SHP77 treated with DMSO at 0.1 percent for 48 hours (cell line): ENCODE measurements at regions not wholly inside any gene's neighbourhood (a gene's known extent, or its start where the extent isn't known, plus 50 kb on each side); places are given as distances from the start of the nearest gene placed in this dataset.

Source experiments
- DNase-seq: peaks from one replicate; lab custom pipeline; 2025; lab: John Stamatoyannopoulos, UW

DNA sequence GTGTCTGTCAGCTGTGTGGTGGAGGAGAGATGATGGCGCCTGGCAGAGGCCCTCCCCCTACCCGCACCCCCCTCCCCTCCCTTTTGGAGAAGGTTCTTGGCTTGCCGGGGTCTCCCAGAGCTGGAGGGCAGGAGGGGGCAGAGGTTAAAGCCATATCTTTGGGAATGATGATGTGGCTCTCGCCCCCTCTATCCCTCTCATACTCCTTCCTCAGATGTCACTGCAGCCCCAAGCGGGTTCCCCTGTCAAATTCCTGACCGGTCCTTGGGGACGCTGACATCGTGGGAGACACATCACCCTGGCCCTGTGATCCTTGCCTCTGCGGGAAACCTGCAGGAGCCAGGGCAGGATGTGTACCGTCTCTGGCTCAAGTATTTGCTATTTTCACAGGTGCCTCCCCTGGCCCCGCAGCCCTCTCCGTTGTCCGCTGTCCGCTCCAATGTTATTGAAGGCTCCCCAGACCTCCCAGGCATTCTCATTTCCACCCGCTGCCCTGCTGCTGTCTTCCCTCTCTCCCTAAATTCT lies 109.5 kb downstream of the FOXD1 start:
- no peak for DNase-seq

- DNase-seq = no peak
These were observed 110.1 kb downstream of the FOXD1 start for GRCh38 chr5:73338256-73339050.

DNA sequence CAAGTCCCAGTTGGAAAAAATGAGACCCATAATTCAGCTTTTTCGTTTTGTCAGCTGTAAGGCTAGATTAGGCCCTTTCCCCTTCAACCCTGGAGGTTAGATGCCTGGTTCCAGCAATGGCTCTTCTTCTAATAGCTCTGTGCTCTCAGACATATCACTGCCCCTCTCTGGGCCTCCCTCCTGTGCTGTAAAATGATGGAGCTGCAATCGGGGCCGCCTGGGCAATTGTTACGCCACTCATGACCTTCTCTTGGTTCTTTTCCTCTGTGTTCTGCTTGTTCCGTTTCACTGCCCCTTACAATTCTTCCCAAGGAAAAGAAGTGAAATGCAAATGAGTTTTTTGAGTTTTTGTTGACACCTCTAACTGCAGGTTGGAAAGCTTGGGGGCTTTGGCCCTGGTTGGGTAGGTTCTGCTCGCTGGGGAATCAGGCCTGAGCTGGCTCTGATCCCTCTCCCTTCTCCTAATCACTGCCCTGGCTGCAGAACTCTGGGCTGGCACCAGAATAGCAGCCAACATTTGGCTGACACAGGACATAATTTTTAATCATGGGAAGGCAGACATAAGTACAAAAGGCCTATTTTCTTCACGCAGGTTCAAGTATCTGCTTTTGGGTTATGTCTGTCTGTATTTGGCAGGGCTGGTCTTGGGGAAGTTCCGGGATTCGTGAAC lies 110.9 kb downstream of the FOXD1 start:
- DNase-seq = no peak

DNA sequence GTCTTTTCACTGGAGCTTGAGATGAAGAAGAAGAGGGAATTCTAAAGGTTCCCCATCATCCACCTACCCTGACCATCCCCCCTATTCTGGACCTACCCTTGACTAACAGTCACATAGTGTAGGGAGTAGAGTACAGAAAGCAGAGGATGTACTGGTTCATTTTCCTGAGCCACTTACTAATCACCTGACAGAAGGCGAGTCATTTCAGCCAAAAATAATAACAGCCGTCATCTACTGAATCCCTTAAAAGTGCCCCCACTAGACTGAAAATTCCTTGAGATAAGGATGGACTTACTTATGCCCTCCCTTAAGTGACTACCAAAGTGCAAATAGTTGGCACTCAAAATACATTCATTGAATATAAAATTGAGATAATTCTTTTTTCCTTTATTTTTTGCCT lies 112.2 kb downstream of the FOXD1 start:
- DNase-seq = no peak

DNA sequence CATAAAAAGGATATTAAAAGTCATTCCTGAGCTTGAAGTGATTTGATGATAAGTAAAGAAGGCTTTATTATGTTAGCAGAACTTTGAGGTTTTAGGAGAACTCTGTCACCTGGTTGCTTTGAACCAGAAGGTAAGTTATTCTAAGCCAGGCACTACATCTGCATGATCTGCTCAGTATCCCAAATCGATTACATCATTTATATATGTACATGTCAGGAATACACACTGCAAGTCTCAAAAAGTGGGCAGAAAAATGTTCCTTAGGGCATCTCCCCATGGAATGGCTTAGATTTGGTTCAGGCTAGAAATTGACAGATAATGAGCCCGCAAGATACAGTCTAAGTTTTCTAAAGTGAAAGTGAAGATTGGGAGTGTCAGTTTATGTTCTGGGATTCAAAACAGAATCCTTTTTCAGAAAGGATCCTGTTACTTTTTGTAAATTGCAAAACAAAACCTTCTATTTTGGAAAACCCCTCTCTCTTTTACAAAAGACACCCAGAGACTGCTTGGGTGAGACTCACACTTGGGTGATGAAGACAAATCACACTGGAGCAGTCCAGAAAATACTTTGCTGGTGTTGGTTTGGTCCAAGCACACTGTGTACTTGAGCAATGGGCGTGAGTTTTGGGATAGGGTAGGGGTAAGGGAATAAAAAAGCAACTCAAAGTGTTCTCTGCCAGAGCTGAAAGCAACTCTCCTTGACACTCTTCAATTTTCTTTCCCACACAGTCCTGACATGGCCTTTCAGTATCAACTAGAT lies 114.5 kb downstream of the FOXD1 start:
- no peak for DNase-seq

DNA sequence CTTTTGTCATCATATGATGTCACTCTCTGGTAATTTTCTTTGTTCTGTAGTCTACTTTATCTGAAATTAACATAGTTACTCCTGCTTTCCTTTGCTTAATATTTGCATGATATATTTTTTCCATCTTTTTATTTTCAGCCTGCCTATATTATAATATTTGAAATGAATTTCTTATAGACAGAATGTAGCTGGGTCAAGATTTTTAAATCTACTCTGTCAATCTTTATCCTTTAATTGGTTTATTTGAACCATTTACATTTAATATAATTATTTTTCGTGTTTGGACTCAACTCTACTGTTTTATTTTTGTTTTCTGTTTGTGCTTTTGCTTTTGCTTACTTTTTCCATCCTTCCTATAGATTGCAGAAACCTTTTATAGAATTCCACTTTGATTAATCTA lies 118.0 kb downstream of the FOXD1 start:
- DNase-seq = no peak

GRCh38 chr5:73328640-73329039 lies 119.9 kb downstream of the FOXD1 start:
- no peak for DNase-seq

- no peak for DNase-seq
These were observed 120.6 kb downstream of the FOXD1 start for GRCh38 chr5:73327908-73328455.

- no peak for DNase-seq
These were observed 123.0 kb downstream of the FOXD1 start for GRCh38 chr5:73325546-73325945.

DNA sequence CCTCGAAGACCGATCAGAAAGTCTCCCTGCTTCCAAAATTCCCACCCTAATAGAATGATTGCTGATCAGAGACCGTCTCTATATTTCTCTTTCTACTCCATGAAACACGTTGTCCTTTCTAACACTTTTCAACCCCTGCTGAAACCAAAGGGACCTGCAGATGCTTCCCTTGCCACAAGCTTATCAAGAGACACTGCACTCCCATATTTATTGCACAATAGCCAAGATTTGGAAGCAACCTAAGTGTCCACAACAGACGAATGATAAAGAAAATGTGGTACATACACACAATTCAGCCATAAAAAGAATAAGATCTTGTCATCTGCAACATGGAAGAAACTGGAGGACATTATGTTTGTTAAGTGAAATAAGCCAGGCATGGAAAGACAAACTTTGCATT lies 125.1 kb downstream of the FOXD1 start:
- DNase-seq = no peak

- DNase-seq = no peak
These were observed 126.0 kb downstream of the FOXD1 start for GRCh38 chr5:73322437-73323076.

DNA sequence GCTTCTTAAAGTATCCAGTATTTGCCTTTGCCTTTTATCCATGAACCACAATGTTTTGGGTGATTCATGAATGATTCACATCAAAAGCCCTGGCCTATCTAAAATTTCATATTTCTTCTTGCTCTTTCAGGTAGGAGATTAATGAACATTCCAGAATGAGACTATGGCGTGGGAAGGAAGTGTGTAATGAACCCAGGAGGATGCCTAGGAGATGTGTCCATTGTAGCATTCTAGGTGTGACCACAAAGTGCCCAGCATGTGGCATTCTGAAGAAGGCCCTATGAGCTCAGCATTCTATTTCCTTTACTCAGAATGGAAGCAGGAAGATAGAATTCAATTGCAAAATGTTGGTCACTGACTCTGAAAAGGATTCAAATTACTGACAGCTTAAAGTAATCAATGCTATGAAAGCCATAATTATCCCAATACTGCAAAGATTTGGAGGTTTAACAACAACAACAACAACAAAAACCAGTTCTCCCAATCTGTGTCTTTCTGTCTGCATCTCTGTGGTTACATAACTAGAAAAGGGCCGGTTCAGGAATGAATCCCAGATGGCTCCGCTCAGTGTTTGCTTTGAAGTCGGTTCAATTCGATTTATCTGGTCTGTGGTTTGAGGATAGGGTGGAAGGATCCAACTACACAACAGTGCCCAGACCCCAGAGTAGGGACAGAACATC lies 126.7 kb downstream of the FOXD1 start:
- no peak for DNase-seq

- DNase-seq = no peak
These were observed 129.5 kb downstream of the FOXD1 start for GRCh38 chr5:73319036-73319435.

GRCh38 chr5:73318308-73318719 lies 130.3 kb downstream of the FOXD1 start:
- no peak for DNase-seq

- no peak for DNase-seq
These were observed 131.1 kb downstream of the FOXD1 start for GRCh38 chr5:73317523-73317922.

DNA sequence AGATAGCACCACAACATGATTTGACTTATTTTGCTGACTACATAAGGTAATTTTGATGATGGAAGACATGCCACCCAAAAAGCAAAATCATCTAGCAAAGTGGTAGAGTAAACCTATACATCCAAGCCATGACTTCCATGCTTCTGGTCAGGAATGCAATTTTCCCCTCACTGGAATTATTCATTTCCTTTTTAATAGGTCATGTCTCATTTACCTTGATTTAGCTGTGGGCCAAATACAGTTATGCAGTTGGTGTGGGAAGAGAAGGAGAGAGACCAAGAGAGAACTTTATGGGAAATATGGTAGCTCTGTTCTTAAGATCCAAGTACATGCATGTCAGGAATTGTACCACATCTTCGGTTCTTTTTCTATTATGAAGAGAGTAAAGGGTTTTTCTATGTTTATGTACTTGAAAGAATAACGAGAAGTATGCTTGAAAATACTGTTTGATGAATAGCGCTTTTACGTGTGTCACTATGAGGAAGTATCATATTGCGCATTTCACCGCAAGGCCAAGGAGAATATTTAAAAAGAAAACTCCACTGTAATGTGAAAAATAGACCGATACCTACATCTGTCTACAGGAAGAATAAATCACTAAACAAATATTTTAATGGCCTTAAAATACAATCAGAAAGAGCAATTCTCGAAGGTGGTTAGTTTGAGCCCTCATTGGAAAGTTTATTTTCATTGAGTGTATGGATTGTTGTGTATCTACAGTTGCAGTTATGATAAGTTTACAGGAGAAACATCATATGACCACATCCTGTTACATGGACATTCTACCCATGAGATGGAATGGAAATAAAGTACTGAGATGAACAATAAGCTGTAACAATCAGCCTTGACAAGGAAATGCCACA lies 134.0 kb downstream of the FOXD1 start:
- no peak for DNase-seq

DNA sequence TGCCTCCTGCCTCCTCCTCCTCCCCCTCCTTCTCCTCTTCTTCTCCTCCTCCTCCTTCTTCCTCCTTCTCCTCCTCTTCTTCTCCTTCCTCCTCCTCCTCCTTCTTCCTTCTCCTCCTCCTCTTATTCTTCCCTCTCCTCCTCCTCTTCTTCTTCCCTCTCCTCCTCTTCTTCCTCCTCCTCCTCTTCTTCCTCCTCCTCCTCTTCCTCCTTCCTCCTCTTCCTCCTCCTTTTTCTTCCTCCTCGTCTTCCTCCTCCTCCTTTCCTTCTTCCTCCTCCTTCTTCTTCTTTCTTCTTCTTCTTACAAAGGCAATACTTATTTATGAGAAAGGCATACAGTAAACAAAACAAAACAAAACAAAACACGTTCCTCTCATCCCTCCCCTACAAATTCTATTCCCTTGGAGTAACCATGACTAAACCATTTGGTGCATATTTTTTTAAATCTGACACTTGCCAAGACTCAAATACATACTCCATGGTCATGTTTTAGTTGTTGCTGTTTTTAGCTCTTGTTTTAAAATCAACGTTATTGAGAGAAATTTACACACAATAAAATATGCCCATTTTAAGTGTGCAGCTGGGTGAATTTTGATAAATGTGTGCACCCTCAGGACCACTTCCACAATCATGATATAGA lies 135.6 kb downstream of the FOXD1 start:
- no peak for DNase-seq

DNA sequence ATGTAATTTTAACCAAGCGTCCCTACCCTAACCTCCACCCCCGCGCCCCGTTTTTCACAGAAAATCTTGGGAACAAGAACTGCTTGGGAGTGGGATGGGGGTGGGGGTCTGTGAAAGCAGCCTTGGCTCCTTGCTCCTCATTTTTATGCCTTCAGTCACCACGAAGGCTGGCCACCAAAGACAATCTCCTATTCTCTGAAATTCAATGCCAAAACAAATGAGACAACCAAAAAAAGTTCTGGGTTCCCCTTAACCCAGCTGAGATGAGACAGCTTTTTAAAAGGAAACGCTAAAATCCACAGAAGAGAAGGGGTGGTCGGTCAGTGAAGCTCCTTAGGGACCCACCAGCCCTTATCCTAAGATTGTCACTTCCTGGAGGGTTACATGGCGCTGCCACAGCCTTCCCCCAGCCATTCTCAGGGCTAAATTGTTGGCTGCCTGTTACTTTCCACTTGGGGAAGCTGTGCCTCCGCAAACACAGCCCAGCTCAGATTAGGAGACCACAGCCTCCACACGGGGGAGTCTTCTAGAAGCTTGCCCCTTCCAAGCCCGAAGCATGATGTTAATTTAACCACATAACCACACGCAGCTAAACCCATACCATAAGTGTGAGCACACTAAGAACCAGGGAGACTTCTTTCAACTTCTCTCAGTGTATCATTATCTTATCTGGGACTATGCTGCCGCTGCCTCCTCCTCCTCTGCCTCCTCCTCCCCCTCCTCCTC lies 136.3 kb downstream of the FOXD1 start:
- no peak for DNase-seq
